WTC11 (cell line): ENCODE measurements at regions not wholly inside any gene's neighbourhood (a gene's known extent, or its start where the extent isn't known, plus 50 kb on each side); places are given as distances from the start of the nearest gene placed in this dataset.
"Not testable (repeated sequence)": the region's sequence is repeated elsewhere in the genome, so short reads cannot be mapped to it uniquely, and the experiment has no call there.

Source experiments
- ATAC-seq: fragments of 200-7000 bp; cut with Tn5 transposase; 2 replicates; pipeline ENCODE4 v1.10.0; 2021; ENCODE audit warnings: mild to moderate bottlenecking, moderate library complexity
- CTCF ChIA-PET: fragments of 300-600 bp; sonication (Branson Sonifier 250); formaldehyde crosslinking; loops from one replicate; lab custom pipeline; 2021; ENCODE audit warnings: antibody characterized with exemption; lab: Charles Lee
- POLR2A ChIA-PET: fragments of 350-600 bp; sonication (Branson Sonifier 250); formaldehyde crosslinking; loops from one replicate; lab custom pipeline; 2021; ENCODE audit warnings: antibody characterized with exemption; lab: Charles Lee
- DNase-seq: peaks from one replicate; pipeline ENCODE4 v3.0.0; 2021; ENCODE audit warnings: low spot score
- H3K27ac Mint-ChIP-seq: 2 replicates; pipeline ENCODE4 v1.8.0; 2021; ENCODE audit warnings: mixed read lengths
- H3K27me3 Mint-ChIP-seq: 2 replicates; pipeline ENCODE4 v1.8.0; 2021; ENCODE audit warnings: low read depth, mild to moderate bottlenecking, moderate library complexity, mixed read lengths
- H3K36me3 Mint-ChIP-seq: 2 replicates; pipeline ENCODE4 v1.8.0; 2021; ENCODE audit warnings: mixed read lengths
- H3K4me1 Mint-ChIP-seq: 2 replicates; pipeline ENCODE4 v1.8.0; 2022; ENCODE audit warnings: mixed read lengths
- H3K4me3 Mint-ChIP-seq: 2 replicates; pipeline ENCODE4 v1.8.0; 2021; ENCODE audit warnings: mild to moderate bottlenecking, moderate library complexity, mixed read lengths
- H3K9me3 Mint-ChIP-seq: 2 replicates; pipeline ENCODE4 v1.8.0; 2021; ENCODE audit warnings: mixed read lengths
- ATF2 ChIP-seq: sonication (generic); formaldehyde crosslinking; IDR thresholded peaks from 2 replicates; pipeline ENCODE4 v1.8.1; 2022; ENCODE audit warnings: low read depth, missing genetic modification reagents, borderline replicate concordance
- CBFB ChIP-seq: sonication (generic); formaldehyde crosslinking; IDR thresholded peaks from 2 replicates; pipeline ENCODE4 v1.8.1; 2022; ENCODE audit warnings: mild to moderate bottlenecking, low read depth, missing genetic modification reagents
- E2F1 ChIP-seq: sonication (generic); formaldehyde crosslinking; IDR thresholded peaks from 2 replicates; pipeline ENCODE4 v1.8.0; 2022; ENCODE audit warnings: mild to moderate bottlenecking, missing genetic modification reagents
- E2F4 ChIP-seq: sonication (generic); formaldehyde crosslinking; IDR thresholded peaks from 2 replicates; pipeline ENCODE4 v1.8.1; 2022; ENCODE audit warnings: low read depth, mild to moderate bottlenecking, moderate library complexity, missing genetic modification reagents, borderline replicate concordance
- ESRRA ChIP-seq: sonication (generic); formaldehyde crosslinking; IDR thresholded peaks from 2 replicates; pipeline ENCODE4 v1.8.1; 2022; ENCODE audit warnings: mild to moderate bottlenecking, missing genetic modification reagents, borderline replicate concordance
- HMGA2 ChIP-seq: fragments of 250-450 bp; sonication (Bioruptor Pico); IDR thresholded peaks from 2 replicates; pipeline ENCODE4 v1.4.0; 2021; ENCODE audit warnings: mild to moderate bottlenecking, moderate library complexity
- HMGXB4 ChIP-seq: sonication (generic); formaldehyde crosslinking; IDR thresholded peaks from 2 replicates; pipeline ENCODE4 v1.8.1; 2023; ENCODE audit warnings: mild to moderate bottlenecking, moderate library complexity, missing genetic modification reagents
- JUN ChIP-seq: sonication (generic); formaldehyde crosslinking; IDR thresholded peaks from 2 replicates; pipeline ENCODE4 v1.8.0; 2023; ENCODE audit warnings: mild to moderate bottlenecking, missing genetic modification reagents
- MAX ChIP-seq: sonication (generic); formaldehyde crosslinking; IDR thresholded peaks from 2 replicates; pipeline ENCODE4 v1.8.0; 2022; ENCODE audit warnings: mild to moderate bottlenecking, missing genetic modification reagents
- MLX ChIP-seq: sonication (generic); formaldehyde crosslinking; IDR thresholded peaks from 2 replicates; pipeline ENCODE4 v1.8.1; 2023; ENCODE audit warnings: mild to moderate bottlenecking, missing genetic modification reagents, moderate library complexity
- MXD4 ChIP-seq: fragments of 250-450 bp; sonication (Bioruptor Pico); IDR thresholded peaks from 2 replicates; pipeline ENCODE4 v1.8.0; 2021; ENCODE audit warnings: mild to moderate bottlenecking, moderate library complexity, borderline replicate concordance
- MYBL2 ChIP-seq: sonication (generic); formaldehyde crosslinking; IDR thresholded peaks from 2 replicates; pipeline ENCODE4 v1.8.1; 2023; ENCODE audit warnings: mild to moderate bottlenecking, moderate library complexity, missing genetic modification reagents
- NFE2L1 ChIP-seq: sonication (generic); formaldehyde crosslinking; IDR thresholded peaks from 2 replicates; pipeline ENCODE4 v1.8.1; 2023; ENCODE audit warnings: missing genetic modification reagents
- NR3C1 ChIP-seq: sonication (generic); formaldehyde crosslinking; conservative IDR thresholded peaks from 2 replicates; pipeline ENCODE4 v1.8.1; 2023; ENCODE audit warnings: low read depth, mild to moderate bottlenecking, missing genetic modification reagents
- SP1 ChIP-seq: sonication (generic); formaldehyde crosslinking; conservative IDR thresholded peaks from 2 replicates; pipeline ENCODE4 v1.8.1; 2022; ENCODE audit warnings: missing genetic modification reagents
- TEAD1 ChIP-seq: sonication (generic); formaldehyde crosslinking; IDR thresholded peaks from 2 replicates; pipeline ENCODE4 v1.8.0; 2022; ENCODE audit warnings: mild to moderate bottlenecking, missing genetic modification reagents
- ZBTB43 ChIP-seq: sonication (generic); formaldehyde crosslinking; IDR thresholded peaks from 2 replicates; pipeline ENCODE4 v1.8.1; 2023; ENCODE audit warnings: mild to moderate bottlenecking, missing genetic modification reagents
- ZNF219 ChIP-seq: sonication (generic); formaldehyde crosslinking; IDR thresholded peaks from 2 replicates; pipeline ENCODE4 v1.8.0; 2023; ENCODE audit warnings: missing genetic modification reagents, mild to moderate bottlenecking, borderline replicate concordance
- ZNF396 ChIP-seq: fragments of 250-450 bp; sonication (Bioruptor Pico); IDR thresholded peaks from 2 replicates; pipeline ENCODE4 v1.8.0; 2021; ENCODE audit warnings: mild to moderate bottlenecking, moderate library complexity, borderline replicate concordance
- ZNF416 ChIP-seq: fragments of 250-450 bp; sonication (Bioruptor Pico); IDR thresholded peaks from 2 replicates; pipeline ENCODE4 v1.9.0; 2021; ENCODE audit warnings: mild to moderate bottlenecking, inconsistent platforms

GRCh38 chr10:23918839-23919238 lies 290.1 kb upstream of the KIAA1217 start (continued):
- TF ChIP-seq ZBTB43: no peak
- no peak for TF ChIP-seq ZNF396 (CRISPR knock-in tag)
- TF ChIP-seq, all 79 proteins: peak for 0

- no peaks in the 10 kb centered on the region for H3K9me3 Mint-ChIP-seq
- no peak overlapping the region for H3K4me3 Mint-ChIP-seq
- no peaks in the 10 kb centered on the region for H3K27me3 Mint-ChIP-seq
- no peak for ATAC-seq
- H3K27ac Mint-ChIP-seq: no peak overlapping the region
- TF ChIP-seq SP1 (CRISPR knock-in tag) (no peak), NR3C1 (CRISPR knock-in tag) (no peak), E2F4 (no peak), MYBL2 (CRISPR knock-in tag) (no peak), ZNF396 (CRISPR knock-in tag) (no peak), MXD4 (no peak), JUN (CRISPR knock-in tag) (no peak), CBFB (no peak), ZNF416 (CRISPR knock-in tag) (no peak), HMGA2 (CRISPR knock-in tag) (no peak), ESRRA (CRISPR knock-in tag) (no peak), NFE2L1 (CRISPR knock-in tag) (no peak), E2F1 (CRISPR knock-in tag) (no peak), ATF2 (CRISPR knock-in tag) (no peak), HMGXB4 (CRISPR knock-in tag) (no peak), MAX (CRISPR knock-in tag) (no peak), ZNF219 (no peak), MLX (CRISPR knock-in tag) (no peak), TEAD1 (CRISPR knock-in tag) (no peak)
- CTCF ChIA-PET: no interaction called here
- DNase-seq: no peak
- peaks cover 2% of the 10 kb centered on the region; the same call in 1 of the 2 replicates for H3K4me1 Mint-ChIP-seq
- H3K36me3 Mint-ChIP-seq: no peaks in the 10 kb centered on the region
- POLR2A ChIA-PET: no interaction called here
These were observed 281.2 kb upstream of the KIAA1217 start for GRCh38 chr10:23927576-23928325.

- ATAC-seq, H3K27me3 Mint-ChIP-seq, H3K4me1 Mint-ChIP-seq, H3K9me3 Mint-ChIP-seq, POLR2A ChIA-PET, H3K4me3 Mint-ChIP-seq, H3K36me3 Mint-ChIP-seq, CTCF ChIA-PET, H3K27ac Mint-ChIP-seq, DNase-seq: not testable (repeated sequence)
These were observed 274.9 kb upstream of the KIAA1217 start for GRCh38 chr10:23934023-23934422.
